Activated naive CD4-positive, alpha-beta T cell treated with anti-CD3 and anti-CD28 coated beads, Interleukin-2, amount 50 U/mL, for 72 hours (primary cell): ENCODE measurements at regions not wholly inside any gene's neighbourhood (a gene's known extent, or its start where the extent isn't known, plus 50 kb on each side); places are given as distances from the start of the nearest gene placed in this dataset.

Experiments
- ATAC-seq, 2 donors: fragments of 150-1000 bp; cut with Tn5 transposase; 2 replicates each; pipeline ENCODE4 v1.10.0; 2021; ENCODE audit warnings: mild to moderate bottlenecking in 2 of 2, moderate library complexity in 2 of 2
- DNase-seq, 2 donors: peaks; one replicate each; pipeline ENCODE4 v3.0.0; 2021 to 2022; ENCODE audit warnings: low spot score in 2 of 2
- H3K27ac Mint-ChIP-seq, 2 donors: one replicate each; pipeline ENCODE4 v1.8.0; 2022; ENCODE audit warnings: mild to moderate bottlenecking in 2 of 2, mixed read lengths in 2 of 2
- H3K36me3 Mint-ChIP-seq, 2 donors: one replicate each; pipeline ENCODE4 v1.8.0; 2022; ENCODE audit warnings: mixed read lengths in 2 of 2
- H3K9me3 Mint-ChIP-seq, 2 donors: one replicate each; pipeline ENCODE4 v1.8.0; 2022; ENCODE audit warnings: mixed read lengths in 2 of 2

DNA sequence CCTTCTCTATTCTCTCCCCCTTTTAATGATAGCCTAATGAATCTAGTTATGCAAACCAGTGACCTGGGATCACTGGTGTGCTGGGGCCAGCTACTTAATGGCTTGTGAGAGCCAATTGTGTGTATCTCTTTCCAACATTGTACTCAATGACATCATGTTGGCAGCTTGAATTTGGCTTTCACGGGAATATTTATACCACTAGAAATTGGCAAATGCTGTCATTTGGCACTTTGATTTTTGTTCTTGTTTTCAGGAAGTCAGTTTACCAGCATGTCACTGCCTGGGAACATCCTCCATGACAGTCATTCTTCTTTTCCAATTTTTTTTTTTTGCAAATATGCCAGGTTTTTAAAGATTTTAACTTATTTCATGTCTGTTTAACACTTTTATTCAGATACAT, 1685.3 kb downstream of the STIM2 start:
- Mint-ChIP-seq H3K36me3 (no peaks in the 10 kb centered on the region), H3K27ac (no peak overlapping the region), H3K9me3 (peaks cover 8% of the 10 kb centered on the region in 2 donors)
- ATAC-seq (no peak), DNase-seq (no peak)

DNA sequence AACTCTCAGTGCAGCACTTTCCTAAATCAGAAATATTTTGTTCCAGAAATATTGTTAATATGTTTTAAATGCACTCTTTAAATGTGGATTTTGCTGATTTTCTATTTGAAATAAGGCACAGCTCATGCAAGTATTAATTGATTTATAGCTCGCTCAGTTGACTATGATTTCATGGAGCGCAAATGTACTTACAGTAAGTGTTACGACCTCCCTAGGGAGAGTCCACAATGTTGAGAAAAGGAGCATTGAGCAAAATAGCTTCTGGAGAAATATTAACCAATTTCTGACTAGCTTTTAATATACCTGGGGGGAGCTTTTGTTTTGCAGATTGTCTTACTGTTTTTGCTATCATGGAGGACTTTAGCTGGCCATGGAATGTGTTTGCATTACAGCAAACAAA, 1687.5 kb downstream of the STIM2 start:
- no peak overlapping the region for H3K27ac Mint-ChIP-seq
- peaks cover 8 to 11% of the 10 kb centered on the region in 2 donors for H3K9me3 Mint-ChIP-seq
- H3K36me3 Mint-ChIP-seq: no peaks in the 10 kb centered on the region

DNA sequence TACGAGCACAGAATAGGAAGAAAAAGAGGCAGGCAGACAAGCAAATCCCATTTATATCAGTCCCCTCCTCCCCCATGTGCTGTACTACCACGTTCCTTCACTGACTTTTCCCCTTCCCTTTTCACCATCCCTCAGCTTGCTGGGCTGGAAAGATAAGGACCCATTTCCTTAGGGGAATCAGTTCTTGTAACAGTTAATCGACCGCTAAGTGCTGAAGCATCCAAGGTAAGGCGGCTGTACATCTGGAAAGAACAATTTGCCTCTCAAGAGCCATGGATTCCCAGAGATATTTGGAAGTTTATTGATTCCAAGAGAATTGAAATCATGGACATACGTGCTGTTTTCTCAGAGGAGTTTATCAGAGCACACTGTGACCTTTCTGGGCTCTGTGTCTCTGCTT, 1688.0 kb downstream of the STIM2 start:
- H3K9me3 Mint-ChIP-seq: peaks cover 11 to 14% of the 10 kb centered on the region in 2 donors
- H3K27ac Mint-ChIP-seq: no peak overlapping the region
- DNase-seq: no peak
- H3K36me3 Mint-ChIP-seq: no peaks in the 10 kb centered on the region
- ATAC-seq: no peak

More for the DNA sequence above, 1687.5 kb downstream of the STIM2 start:
- ATAC-seq: no peak
- DNase-seq: no peak

DNA sequence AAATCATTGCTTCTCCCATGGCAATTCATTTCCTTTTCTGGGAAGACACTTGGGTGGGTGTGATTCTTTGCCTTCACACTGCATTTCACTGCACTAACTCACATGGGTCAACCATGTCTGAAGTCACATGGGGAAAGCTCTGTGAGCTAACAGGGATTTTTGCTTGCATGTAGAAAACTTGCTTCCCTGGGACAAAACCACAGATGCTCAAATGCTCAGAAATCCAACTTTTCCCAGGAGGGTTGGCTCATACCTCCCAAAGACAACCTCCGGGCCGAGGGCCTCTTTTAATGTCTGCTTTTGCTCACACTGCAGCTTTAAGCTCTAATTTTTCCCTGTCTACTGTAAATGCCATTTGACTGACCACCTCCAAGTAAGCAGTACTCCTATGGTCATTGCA, 1695.2 kb downstream of the STIM2 start:
- ATAC-seq (no peak), DNase-seq (no peak)
- peaks cover 10 to 19% of the 10 kb centered on the region in 2 donors for H3K9me3 Mint-ChIP-seq
- no peaks in the 10 kb centered on the region for H3K36me3 Mint-ChIP-seq
- H3K27ac Mint-ChIP-seq: no peak overlapping the region

DNA sequence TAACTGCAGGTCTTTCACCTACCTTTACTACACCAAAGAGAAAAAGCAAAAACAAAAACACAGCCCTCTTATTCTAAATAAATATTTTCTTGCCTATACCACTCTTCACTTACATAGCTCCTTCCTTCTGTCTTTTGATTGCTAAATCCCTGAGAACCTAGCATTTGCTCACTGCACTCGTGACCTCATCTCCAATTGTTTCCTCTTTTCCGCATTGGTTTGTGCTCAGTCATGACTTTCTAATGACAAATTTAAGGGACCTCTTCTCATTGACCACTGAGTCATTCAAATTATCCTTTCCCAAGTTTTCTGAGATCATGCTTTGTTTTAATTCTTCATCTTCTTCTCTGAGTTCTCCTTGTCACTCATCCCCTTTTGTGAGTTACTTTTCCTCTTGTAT, 1697.1 kb downstream of the STIM2 start:
- ATAC-seq: no peak

DNA sequence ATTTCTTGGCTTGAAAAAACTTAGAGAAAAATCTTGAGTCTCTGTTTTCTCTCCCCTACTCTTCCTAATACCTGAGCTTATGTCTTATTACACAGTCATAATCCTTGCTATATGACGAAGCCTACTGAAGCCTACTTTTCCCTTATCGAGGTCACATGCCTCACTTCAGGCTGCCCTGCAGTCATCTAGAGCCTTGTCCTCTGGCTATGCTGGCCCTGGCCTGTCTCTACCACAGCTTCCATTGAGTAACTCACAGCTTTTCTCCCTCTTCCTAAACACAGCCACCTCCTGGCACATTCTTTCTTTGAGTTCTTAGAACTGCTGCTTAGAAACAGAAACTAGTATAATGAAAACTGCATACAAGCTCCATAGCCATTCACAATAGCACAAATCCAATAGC, 1698.3 kb downstream of the STIM2 start:
- DNase-seq: no peak
- H3K9me3 Mint-ChIP-seq: peaks cover 0 to 13% of the 10 kb centered on the region in 2 donors
- H3K36me3 Mint-ChIP-seq: no peaks in the 10 kb centered on the region
- no peak for ATAC-seq
- no peak overlapping the region for H3K27ac Mint-ChIP-seq

More for the DNA sequence above, 1697.1 kb downstream of the STIM2 start:
- Mint-ChIP-seq H3K9me3 (peaks cover 6 to 19% of the 10 kb centered on the region in 2 donors), H3K27ac (no peak overlapping the region), H3K36me3 (no peaks in the 10 kb centered on the region)
- DNase-seq: no peak

DNA sequence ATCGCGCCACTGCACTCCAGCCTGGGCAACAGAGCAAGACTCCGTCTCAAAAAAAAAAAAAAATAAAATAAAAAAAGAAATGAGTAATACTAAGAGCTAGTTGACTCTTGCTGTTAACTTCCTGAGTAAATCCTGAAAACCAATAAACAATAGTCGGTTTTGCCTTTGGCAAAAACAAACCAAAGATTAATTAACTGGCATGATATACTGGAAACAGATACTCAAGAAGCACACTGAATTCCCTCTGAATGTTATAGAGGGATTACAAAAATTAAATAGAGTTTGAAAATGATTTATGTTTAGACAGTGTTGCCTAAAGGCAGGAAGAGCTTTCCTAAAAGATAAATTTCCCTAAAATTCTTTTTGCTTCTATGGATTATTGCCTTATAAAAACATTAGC, 1702.3 kb downstream of the STIM2 start:
- no peak overlapping the region for H3K27ac Mint-ChIP-seq
- peaks cover 6 to 13% of the 10 kb centered on the region in 2 donors for H3K9me3 Mint-ChIP-seq
- ATAC-seq: no peak
- no peaks in the 10 kb centered on the region for H3K36me3 Mint-ChIP-seq
- DNase-seq: no peak

DNA sequence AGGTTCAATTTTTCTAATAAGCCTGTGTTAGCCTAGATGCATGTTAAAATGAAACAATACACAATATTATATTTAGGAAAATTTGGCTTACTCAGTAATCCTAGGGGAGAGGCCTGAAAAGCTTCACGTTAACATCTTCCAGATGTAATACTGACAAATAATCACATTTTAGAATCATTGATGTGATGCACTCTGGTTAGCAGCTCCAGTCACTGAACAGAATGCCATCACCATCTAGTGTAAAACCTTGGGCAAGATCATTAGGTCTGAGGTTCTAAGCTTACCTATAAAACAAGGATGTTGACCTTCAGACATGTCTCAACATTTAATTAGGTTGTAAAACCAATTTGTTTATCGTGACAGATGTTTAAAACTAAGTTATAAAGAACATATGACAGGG, 1704.8 kb downstream of the STIM2 start:
- peaks cover 19% of the 10 kb centered on the region in 2 donors for H3K9me3 Mint-ChIP-seq

DNA sequence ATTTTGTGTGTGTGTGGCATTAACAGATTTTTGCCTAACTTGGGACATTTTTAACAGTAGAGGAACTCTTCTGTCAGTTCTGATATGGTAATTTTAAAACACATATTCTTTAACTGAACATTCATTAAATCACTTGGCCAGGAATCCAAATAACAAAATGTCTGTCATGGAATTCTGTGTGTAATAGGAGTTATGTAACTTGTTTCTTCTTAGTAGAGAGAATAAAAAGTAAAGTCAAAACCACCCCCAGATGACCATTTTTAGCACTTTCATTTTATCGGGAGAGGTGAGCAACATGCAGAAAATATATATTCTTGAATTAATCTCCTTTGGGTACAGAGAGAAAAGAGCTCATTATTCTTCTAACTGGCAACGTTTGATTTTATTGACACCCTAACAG, 1740.3 kb downstream of the STIM2 start:
- no peak for DNase-seq
- Mint-ChIP-seq H3K27ac (no peak overlapping the region), H3K36me3 (peaks cover 0 to 6% of the 10 kb centered on the region in 2 donors), H3K9me3 (peaks cover 16 to 21% of the 10 kb centered on the region in 2 donors)
- no peak for ATAC-seq

More for the DNA sequence above, 1704.8 kb downstream of the STIM2 start:
- peaks cover 0 to 6% of the 10 kb centered on the region in 2 donors for H3K36me3 Mint-ChIP-seq
- no peak overlapping the region for H3K27ac Mint-ChIP-seq
- ATAC-seq (no peak), DNase-seq (no peak)

DNA sequence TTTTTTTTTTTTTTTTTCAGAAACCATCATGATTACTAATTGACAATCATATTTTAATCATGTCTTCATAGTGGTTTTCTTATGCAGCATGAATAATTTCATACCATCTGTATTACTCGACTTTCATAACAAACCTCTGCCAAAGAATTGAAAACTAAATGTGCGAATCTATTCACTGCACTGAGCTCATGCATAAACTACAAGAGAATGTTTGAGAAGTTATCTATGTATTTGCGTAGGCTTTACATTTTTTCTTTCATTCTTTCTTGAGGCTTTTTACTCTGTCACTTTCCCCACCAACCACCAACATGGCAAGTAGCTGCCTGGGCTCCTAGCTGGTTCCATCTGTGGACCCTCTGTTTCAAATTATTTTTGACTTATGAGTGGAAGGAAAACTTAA, 1761.0 kb downstream of the STIM2 start:
- ATAC-seq (no peak), DNase-seq (no peak)
- Mint-ChIP-seq H3K9me3 (peaks cover 9 to 17% of the 10 kb centered on the region in 2 donors), H3K36me3 (no peaks in the 10 kb centered on the region), H3K27ac (no peak overlapping the region)

DNA sequence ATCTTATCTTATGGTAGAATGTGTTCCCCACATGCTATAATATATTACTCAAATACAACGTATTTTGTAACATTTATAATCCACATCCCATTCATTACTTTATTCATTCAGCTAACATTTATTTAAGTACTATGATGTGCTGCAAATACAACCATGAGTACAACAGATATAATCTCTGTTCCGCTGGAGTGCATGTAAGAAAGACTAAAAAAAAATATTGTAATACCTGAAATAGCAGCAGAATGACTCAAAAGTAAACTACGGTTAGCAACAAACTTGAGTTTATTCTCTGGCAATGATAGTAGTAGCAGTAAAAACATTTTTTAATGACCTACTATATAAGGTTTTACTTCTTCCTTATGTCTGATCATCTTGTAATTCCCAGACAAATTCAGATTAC, 1776.3 kb downstream of the STIM2 start:
- Mint-ChIP-seq H3K27ac (no peak overlapping the region), H3K9me3 (peaks cover 5 to 6% of the 10 kb centered on the region in 2 donors), H3K36me3 (no peaks in the 10 kb centered on the region)
- ATAC-seq (no peak), DNase-seq (no peak)

DNA sequence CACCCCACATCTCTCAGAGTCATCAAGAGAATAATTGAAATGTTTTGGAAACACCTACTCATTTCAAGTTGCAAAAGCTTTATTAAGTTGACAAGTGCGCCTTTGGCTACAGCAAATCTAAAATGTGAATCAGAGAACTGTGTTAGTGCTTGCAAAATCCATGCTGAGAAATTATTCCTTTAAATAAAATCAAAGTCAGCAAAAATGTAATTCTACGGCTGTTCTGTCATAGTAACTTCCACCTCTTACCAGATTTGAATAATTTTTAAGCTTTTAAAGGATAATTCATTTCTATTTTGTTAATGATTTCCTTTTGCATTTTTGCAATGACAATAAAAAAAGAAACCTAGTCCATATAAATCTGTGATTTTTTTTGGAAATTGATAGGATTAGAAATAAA, 1779.1 kb downstream of the STIM2 start:
- no peak overlapping the region for H3K27ac Mint-ChIP-seq
- no peaks in the 10 kb centered on the region for H3K36me3 Mint-ChIP-seq
- no peak for DNase-seq
- no peak for ATAC-seq
- H3K9me3 Mint-ChIP-seq: peaks cover 5 to 6% of the 10 kb centered on the region in 2 donors

DNA sequence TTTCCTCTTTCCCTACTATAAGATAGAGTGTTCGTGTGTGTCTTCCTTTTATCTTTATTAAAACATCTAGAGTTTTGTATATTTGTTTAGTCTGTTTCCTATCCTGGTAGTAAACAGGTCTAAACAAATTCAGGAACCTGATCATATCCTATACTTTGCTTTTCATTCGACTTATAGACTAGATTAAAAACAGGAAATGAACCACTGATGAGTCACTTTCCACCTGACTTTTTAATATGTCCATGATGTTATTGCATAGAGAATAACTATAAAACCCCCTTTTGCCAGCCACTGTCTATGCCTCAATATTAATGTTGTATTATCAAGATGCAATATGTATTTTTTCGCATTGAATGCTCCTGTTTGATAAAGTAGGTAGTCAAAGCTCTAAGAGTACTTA, 1794.0 kb downstream of the STIM2 start:
- H3K27ac Mint-ChIP-seq: no peak overlapping the region
- DNase-seq: no peak
- ATAC-seq: no peak
- H3K36me3 Mint-ChIP-seq: peaks cover 0 to 4% of the 10 kb centered on the region in 2 donors
- peaks cover 18 to 30% of the 10 kb centered on the region in 2 donors for H3K9me3 Mint-ChIP-seq

DNA sequence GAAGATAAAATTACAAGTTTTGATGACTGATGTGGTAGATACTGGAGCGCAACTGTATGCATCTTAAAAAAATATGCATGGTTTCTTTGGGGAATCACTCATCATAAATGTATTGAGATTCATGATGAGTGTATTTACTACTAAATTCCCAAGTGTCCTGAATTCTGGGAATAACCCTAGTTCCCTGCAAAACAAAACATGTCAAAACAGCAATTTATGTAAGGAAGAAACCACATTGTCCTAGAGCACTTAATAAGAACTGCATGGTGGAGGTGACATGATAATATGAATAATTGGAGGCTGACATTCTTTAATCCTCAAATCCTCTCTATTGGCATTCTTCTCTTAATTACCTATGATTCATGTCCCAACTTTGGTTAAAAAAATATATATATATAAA, 1804.7 kb downstream of the STIM2 start:
- Mint-ChIP-seq H3K27ac (no peak overlapping the region), H3K36me3 (no peaks in the 10 kb centered on the region), H3K9me3 (peaks cover under 1 to 6% of the 10 kb centered on the region in 2 donors)
- no peak for ATAC-seq
- no peak for DNase-seq

DNA sequence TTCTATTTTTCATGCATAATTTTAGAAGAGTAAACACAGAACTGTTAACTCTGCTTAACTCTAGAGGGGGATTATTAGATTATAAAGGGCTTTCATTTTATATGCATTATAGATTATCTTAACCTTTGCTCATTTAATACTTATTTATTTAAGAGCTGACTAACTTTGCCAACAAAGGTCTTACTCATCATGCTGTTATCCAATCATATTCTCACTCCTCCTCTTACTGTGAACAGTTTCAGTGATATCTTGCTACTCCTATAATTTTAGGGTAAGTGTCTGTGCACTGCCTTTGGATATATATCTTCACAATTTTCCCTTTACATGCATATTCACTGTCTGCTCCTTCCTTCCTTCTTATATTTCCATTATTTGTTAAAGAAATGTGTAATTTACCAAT, 1814.9 kb downstream of the STIM2 start:
- Mint-ChIP-seq H3K27ac (no peak overlapping the region), H3K36me3 (no peaks in the 10 kb centered on the region), H3K9me3 (peaks cover 14% of the 10 kb centered on the region in 2 donors)
- ATAC-seq (no peak), DNase-seq (no peak)

DNA sequence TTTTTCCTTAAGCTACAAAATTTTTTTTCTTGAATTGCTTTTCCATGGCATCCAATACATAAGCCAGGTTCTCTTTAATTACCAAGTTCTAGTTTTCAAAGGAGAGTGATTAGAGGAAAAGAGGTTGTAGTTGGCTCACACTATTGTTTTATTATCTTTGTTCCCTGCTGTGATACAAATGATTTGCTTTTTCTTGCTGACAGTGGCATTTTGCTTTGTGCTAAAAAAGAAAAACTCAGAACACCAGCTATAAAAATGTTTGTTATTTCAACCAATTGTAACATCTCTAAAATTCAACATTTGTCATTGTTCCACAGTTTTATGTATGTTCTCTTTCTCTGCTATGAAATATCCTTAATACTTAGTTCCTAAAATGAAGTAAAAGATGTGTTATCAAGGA, 1817.2 kb downstream of the STIM2 start:
- no peaks in the 10 kb centered on the region for H3K36me3 Mint-ChIP-seq
- ATAC-seq (no peak), DNase-seq (no peak)
- H3K27ac Mint-ChIP-seq: no peak overlapping the region
- H3K9me3 Mint-ChIP-seq: peaks cover 0 to 4% of the 10 kb centered on the region in 2 donors

DNA sequence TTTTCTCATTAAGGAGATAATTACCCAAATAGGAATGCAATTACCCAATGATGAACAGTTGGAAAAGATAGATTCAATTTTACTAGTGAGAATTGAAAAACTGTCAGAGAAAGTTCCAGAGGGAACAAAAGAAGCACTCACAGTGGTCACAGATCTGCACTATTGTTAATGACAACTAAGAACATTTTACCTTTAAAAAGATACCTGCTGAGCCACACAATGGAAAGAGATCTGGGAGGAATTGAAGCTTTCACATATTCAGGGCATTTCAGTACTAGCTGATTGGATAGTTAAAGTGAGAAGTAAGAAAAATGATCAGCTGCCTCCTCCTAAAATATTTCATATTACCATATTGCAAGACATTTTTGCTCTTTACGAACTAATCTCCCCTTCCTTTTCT, 1822.2 kb downstream of the STIM2 start:
- ATAC-seq: no peak
- DNase-seq: no peak
- Mint-ChIP-seq H3K36me3 (no peaks in the 10 kb centered on the region), H3K27ac (no peak overlapping the region), H3K9me3 (peaks cover 8 to 9% of the 10 kb centered on the region in 2 donors)

DNA sequence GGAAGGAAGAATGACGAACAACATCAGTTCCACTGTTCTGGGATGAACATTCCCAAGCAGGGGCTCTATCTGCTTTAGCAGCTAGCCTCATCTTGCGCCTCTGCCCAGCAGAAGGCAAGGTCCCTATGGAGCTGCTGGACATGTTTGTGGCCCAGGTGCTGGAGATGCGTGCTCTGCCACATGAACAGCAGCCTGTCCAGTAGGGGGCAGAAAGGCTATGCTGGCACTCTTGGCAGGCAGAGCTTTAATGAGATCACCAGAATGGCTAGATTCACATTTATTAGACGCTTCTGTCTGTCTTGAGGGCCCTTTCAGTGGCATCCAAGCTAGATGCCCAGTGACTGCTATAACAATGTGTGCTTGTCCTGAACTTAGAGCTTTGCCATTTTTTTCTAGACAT, 1826.0 kb downstream of the STIM2 start:
- peaks cover 14 to 15% of the 10 kb centered on the region in 2 donors for H3K9me3 Mint-ChIP-seq
- no peak overlapping the region for H3K27ac Mint-ChIP-seq
- ATAC-seq: no peak
- peak in 1 of 2 donors; percentile 2 for DNase-seq
- no peaks in the 10 kb centered on the region for H3K36me3 Mint-ChIP-seq

DNA sequence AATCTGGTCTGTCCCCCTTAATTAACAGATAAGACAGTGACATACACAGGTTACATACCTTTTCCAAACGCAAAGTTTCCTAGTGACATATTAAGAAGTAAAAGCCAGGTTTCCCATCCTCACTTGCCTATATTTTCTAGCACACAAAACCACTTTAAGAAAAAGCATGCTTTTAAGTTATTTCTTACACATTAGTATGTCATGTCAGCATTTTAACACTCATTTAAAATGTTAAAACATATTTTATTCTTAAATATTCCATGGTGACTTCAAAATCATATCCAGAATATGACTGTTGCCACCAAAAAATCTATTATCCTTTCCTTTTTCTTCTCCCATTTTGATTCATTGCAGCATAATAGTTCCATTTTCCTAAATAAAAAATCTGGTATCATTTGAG, 1830.2 kb downstream of the STIM2 start:
- DNase-seq (no peak), ATAC-seq (no peak)
- Mint-ChIP-seq H3K36me3 (no peaks in the 10 kb centered on the region), H3K9me3 (peaks cover 11 to 17% of the 10 kb centered on the region in 2 donors), H3K27ac (no peak overlapping the region)
